Loucy (cell line): ENCODE measurements at regions not wholly inside any gene's neighbourhood (a gene's known extent, or its start where the extent isn't known, plus 50 kb on each side); places are given as distances from the start of the nearest gene placed in this dataset.

Experiments
- H2AFZ ChIP-seq: fragments of 200-600 bp; sonication (generic); 2 replicates; pipeline ENCODE4 v1.6.0; 2016; ENCODE audit warnings: antibody characterized with exemption, mild to moderate bottlenecking, low read length, moderate library complexity
- H3F3A ChIP-seq: fragments of 200-600 bp; 2 replicates; pipeline ENCODE4 v1.6.0; 2016; ENCODE audit warnings: antibody characterized with exemption, low read depth, mild to moderate bottlenecking
- H3K27me3 ChIP-seq: fragments of 200-600 bp; sonication (generic); 2 replicates; pipeline ENCODE4 v1.6.1; 2014; ENCODE audit warnings: low read length, mild to moderate bottlenecking; ENCODE audit not compliant: insufficient read depth, poor library complexity, severe bottlenecking
- H3K36me3 ChIP-seq: fragments of 200-600 bp; sonication (generic); 2 replicates; pipeline ENCODE4 v1.6.1; 2016; ENCODE audit warnings: low read length; ENCODE audit not compliant: insufficient read depth
- H3K4me1 ChIP-seq: fragments of 200-600 bp; sonication (generic); 2 replicates; pipeline ENCODE4 v1.5.1; 2014; ENCODE audit warnings: low read length, mild to moderate bottlenecking; ENCODE audit not compliant: insufficient read depth, poor library complexity, severe bottlenecking
- H3K4me2 ChIP-seq: fragments of 200-600 bp; sonication (generic); 2 replicates; pipeline ENCODE4 v1.6.0; 2014; ENCODE audit warnings: antibody characterized with exemption, low read length, low read depth, mild to moderate bottlenecking; ENCODE audit not compliant: poor library complexity, severe bottlenecking
- H3K4me3 ChIP-seq: fragments of 200-600 bp; sonication (generic); 2 replicates; pipeline ENCODE4 v1.5.1; 2014; ENCODE audit warnings: low read length, mild to moderate bottlenecking, mixed read lengths; ENCODE audit not compliant: poor library complexity, severe bottlenecking
- H3K79me2 ChIP-seq: fragments of 200-600 bp; sonication (generic); 2 replicates; pipeline ENCODE4 v1.6.1; 2014; ENCODE audit warnings: low read length; ENCODE audit not compliant: insufficient read depth
- H3K9ac ChIP-seq: fragments of 200-600 bp; sonication (generic); 2 replicates; pipeline ENCODE4 v1.6.0; 2014; ENCODE audit warnings: mild to moderate bottlenecking, low read depth, low read length, moderate library complexity; ENCODE audit not compliant: poor library complexity, severe bottlenecking
- H3K9me2 ChIP-seq: fragments of 200-600 bp; sonication (generic); replicated peaks from 2 replicates; pipeline ENCODE4 v1.6.1; 2016; ENCODE audit warnings: low read depth, low read length, mixed read lengths
- H3K9me3 ChIP-seq: fragments of 200-600 bp; sonication (generic); 2 replicates; pipeline ENCODE4 v1.6.1; 2014; ENCODE audit warnings: mild to moderate bottlenecking, antibody characterized with exemption, low read length, low read depth; ENCODE audit not compliant: insufficient read depth
- H4K20me1 ChIP-seq: fragments of 200-600 bp; sonication (generic); 2 replicates; pipeline ENCODE4 v1.6.0; 2014; ENCODE audit warnings: antibody characterized with exemption, low read length, mild to moderate bottlenecking; ENCODE audit not compliant: insufficient read depth, poor library complexity, severe bottlenecking
- EZH2phosphoT487 ChIP-seq: fragments of 200-600 bp; IDR thresholded peaks from 2 replicates; pipeline ENCODE4 v1.6.1; 2018; ENCODE audit warnings: antibody characterized with exemption, mild to moderate bottlenecking, moderate library complexity, borderline replicate concordance
- TF ChIP-seq, protein P1 (sequence below): fragments of 200-600 bp; sonication (generic); conservative IDR thresholded peaks from 2 replicates; pipeline ENCODE4 v1.5.1; 2014; ENCODE audit warnings: mild to moderate bottlenecking, antibody characterized with exemption, low read length

- no peak overlapping the region for H3K4me3 ChIP-seq
- no peaks in the 10 kb centered on the region for H3K36me3 ChIP-seq
- no peak overlapping the region for H3K9ac ChIP-seq
- H3K79me2 ChIP-seq = no peaks in the 10 kb centered on the region
- no peaks in the 10 kb centered on the region for H3F3A ChIP-seq
- no peaks in the 10 kb centered on the region for H4K20me1 ChIP-seq
- H3K27me3 ChIP-seq = no peaks in the 10 kb centered on the region
- no peak overlapping the region for H2AFZ ChIP-seq
- no peaks in the 10 kb centered on the region for H3K9me2 ChIP-seq
- TF ChIP-seq EZH2phosphoT487 = no peak
- TF ChIP-seq, protein P1, sequence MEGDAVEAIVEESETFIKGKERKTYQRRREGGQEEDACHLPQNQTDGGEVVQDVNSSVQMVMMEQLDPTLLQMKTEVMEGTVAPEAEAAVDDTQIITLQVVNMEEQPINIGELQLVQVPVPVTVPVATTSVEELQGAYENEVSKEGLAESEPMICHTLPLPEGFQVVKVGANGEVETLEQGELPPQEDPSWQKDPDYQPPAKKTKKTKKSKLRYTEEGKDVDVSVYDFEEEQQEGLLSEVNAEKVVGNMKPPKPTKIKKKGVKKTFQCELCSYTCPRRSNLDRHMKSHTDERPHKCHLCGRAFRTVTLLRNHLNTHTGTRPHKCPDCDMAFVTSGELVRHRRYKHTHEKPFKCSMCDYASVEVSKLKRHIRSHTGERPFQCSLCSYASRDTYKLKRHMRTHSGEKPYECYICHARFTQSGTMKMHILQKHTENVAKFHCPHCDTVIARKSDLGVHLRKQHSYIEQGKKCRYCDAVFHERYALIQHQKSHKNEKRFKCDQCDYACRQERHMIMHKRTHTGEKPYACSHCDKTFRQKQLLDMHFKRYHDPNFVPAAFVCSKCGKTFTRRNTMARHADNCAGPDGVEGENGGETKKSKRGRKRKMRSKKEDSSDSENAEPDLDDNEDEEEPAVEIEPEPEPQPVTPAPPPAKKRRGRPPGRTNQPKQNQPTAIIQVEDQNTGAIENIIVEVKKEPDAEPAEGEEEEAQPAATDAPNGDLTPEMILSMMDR = no peak
- H3K9me3 ChIP-seq = no peaks in the 10 kb centered on the region
- H3K4me2 ChIP-seq = no peak overlapping the region
- H3K4me1 ChIP-seq = no peaks in the 10 kb centered on the region
These were observed 161.1 kb upstream of the FAM78B start for GRCh38 chr1:166327886-166328285.

DNA sequence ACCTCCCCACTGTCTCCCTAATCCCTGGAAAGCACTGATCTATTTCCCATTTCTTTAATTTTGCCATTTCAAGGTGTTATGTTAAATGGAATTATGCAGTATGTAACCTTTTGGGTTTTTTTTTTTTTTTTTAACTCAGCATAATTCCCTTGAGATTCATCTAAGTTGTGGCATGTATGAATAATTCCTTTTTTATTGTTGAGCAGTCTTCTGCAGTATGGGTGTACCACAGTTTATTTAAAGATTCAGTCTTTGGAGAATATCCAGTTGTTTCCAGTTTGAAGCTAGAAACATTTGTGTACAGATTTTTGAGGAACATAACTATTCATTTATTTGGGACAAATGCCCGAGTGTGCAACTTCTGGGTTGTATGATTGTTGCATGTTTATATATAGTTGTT lies 162.2 kb upstream of the FAM78B start:
- TF ChIP-seq, protein P1 = no peak
- TF ChIP-seq EZH2phosphoT487 = no peak
- Histone ChIP-seq H3F3A (no peaks in the 10 kb centered on the region), H3K79me2 (no peaks in the 10 kb centered on the region), H3K4me1 (no peaks in the 10 kb centered on the region), H3K4me2 (no peak overlapping the region), H3K27me3 (no peaks in the 10 kb centered on the region), H4K20me1 (no peaks in the 10 kb centered on the region), H3K9me2 (no peaks in the 10 kb centered on the region), H3K9ac (no peak overlapping the region), H3K9me3 (no peaks in the 10 kb centered on the region), H3K36me3 (no peaks in the 10 kb centered on the region), H3K4me3 (no peak overlapping the region), H2AFZ (no peak overlapping the region)

DNA sequence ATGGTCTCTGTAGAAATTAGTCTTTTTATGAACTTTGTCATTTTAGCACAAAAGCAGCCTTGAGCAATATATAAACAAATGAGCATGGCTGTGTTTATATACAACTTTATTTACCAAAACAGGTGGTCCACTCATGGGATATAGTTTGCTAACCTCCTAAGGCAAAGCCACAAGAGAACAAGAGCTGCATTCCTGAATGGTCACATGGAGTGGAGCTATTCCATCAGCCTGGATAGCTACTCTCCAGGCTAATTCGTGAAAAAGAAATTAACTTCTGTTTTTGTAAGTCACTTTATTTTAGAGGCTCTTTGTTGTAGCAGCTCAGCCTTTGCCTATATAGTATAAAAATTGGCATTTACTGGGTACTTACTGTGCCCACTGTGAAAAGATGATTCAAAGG lies 163.3 kb upstream of the FAM78B start:
- no peak overlapping the region for H3K4me2 ChIP-seq
- TF ChIP-seq, protein P1 = no peak
- TF ChIP-seq EZH2phosphoT487 = no peak
- H3K36me3 ChIP-seq = no peaks in the 10 kb centered on the region
- no peaks in the 10 kb centered on the region for H3K9me3 ChIP-seq
- no peaks in the 10 kb centered on the region for H3K4me1 ChIP-seq
- H3K79me2 ChIP-seq = no peaks in the 10 kb centered on the region
- no peak overlapping the region for H2AFZ ChIP-seq
- H3K9ac ChIP-seq = no peak overlapping the region
- no peak overlapping the region for H3K4me3 ChIP-seq
- no peaks in the 10 kb centered on the region for H3K27me3 ChIP-seq
- H4K20me1 ChIP-seq = no peaks in the 10 kb centered on the region
- H3K9me2 ChIP-seq = no peaks in the 10 kb centered on the region
- H3F3A ChIP-seq = no peaks in the 10 kb centered on the region
